Gastrocnemius medialis (tissue), 4 donors: ENCODE measurements at regions not wholly inside any gene's neighbourhood (a gene's known extent, or its start where the extent isn't known, plus 50 kb on each side); places are given as distances from the start of the nearest gene placed in this dataset.
A peak's percentile ranks its signal among the peaks of the same experiment; 100 is the strongest.

Experiments used
- ATAC-seq, 2 donors: fragments of 150-250 bp; one replicate each; pipeline ENCODE4 v1.9.1; 2016
- DNase-seq, 2 donors: peaks; one replicate each; pipeline ENCODE4 v3.0.0-alpha.2; 2019
- H3K27ac ChIP-seq, 4 donors: fragments of 200-600 bp; sonication (generic); 1 replicate in 1 of 4; 2 replicates in 3 of 4; pipeline ENCODE4 v1.5.1; 2016 to 2018; ENCODE audit warnings: mild to moderate bottlenecking in 2 of 4, moderate library complexity in 1 of 4
- H3K27me3 ChIP-seq, 3 donors: fragments of 200-600 bp; sonication (generic) in 2 of 3; 1 replicate in 1 of 3; 2 replicates in 2 of 3; pipeline versions ENCODE4 v1.5.1 to v1.6.0; 2016 to 2019; ENCODE audit warnings: mild to moderate bottlenecking in 1 of 3, moderate library complexity in 1 of 3
- H3K36me3 ChIP-seq, 2 donors: fragments of 200-600 bp; sonication (generic) in 1 of 2; one replicate each; pipeline ENCODE4 v1.5.1; 2017 to 2018
- H3K4me1 ChIP-seq, 2 donors: fragments of 200-600 bp; sonication (generic) in 1 of 2; one replicate each; pipeline ENCODE4 v1.5.1; 2016 to 2017; ENCODE audit warnings: mild to moderate bottlenecking in 2 of 2
- H3K4me3 ChIP-seq, 4 donors: fragments of 200-600 bp; sonication (generic) in 3 of 4; 1 replicate in 1 of 4; 2 replicates in 3 of 4; pipeline ENCODE4 v1.5.1; 2016 to 2019; ENCODE audit warnings: mild to moderate bottlenecking in 2 of 4
- H3K9me3 ChIP-seq, 3 donors: fragments of 200-600 bp; sonication (generic) in 2 of 3; 1 replicate in 1 of 3; 2 replicates in 2 of 3; pipeline ENCODE4 v1.5.1; 2016 to 2019
- CTCF ChIP-seq, 5 experiments: fragments of 450-650 bp in 3 of 5; fragments of 200-600 bp in 2 of 5; sonication (generic) in 2 of 5; IDR thresholded peaks in 4 of 5; conservative IDR thresholded peaks in 1 of 5; 1 replicate in 4 of 5; 2 replicates in 1 of 5; pipeline ENCODE4 v1.5.1; 2016 to 2019; ENCODE audit warnings: antibody characterized with exemption in 5 of 5, mild to moderate bottlenecking in 3 of 5, moderate library complexity in 3 of 5
- POLR2A ChIP-seq, 2 donors: fragments of 450-650 bp; IDR thresholded peaks; one replicate each; pipeline ENCODE4 v1.6.1; 2017; ENCODE audit warnings: antibody characterized with exemption in 2 of 2, mild to moderate bottlenecking in 2 of 2, moderate library complexity in 2 of 2
- in situ Hi-C, 4 donors: fragments of 200-750 bp; cut with MboI; loops; one replicate each; pipeline versions ENCODE4 v1.15.0 to v1.8.0; 2017; ENCODE audit warnings: low sequenced_read_pairs in 4 of 4
- intact Hi-C: fragments of 100-400 bp; cut with DNase I; formaldehyde crosslinking; loops from one replicate; pipeline ENCODE4 v1.15.1; 2023; ENCODE audit warnings: low total_unique reads

- Histone ChIP-seq H3K9me3 (no peaks in the 10 kb centered on the region), H3K27ac (no peak overlapping the region), H3K4me3 (no peak overlapping the region), H3K36me3 (no peaks in the 10 kb centered on the region), H3K27me3 (no peaks in the 10 kb centered on the region), H3K4me1 (no peaks in the 10 kb centered on the region)
- no peak for ATAC-seq
- peak in 1 of 2 donors; percentile 0 for DNase-seq
- in situ Hi-C loops (no loop called here), intact Hi-C loops (no loop called here)
- TF ChIP-seq CTCF (IDR thresholded peaks at IDR 0.05 in 4 of 5, conservative IDR thresholded peaks at IDR 0.05 in 1 of 5) = no peak
- TF ChIP-seq POLR2A (IDR thresholded peaks at IDR 0.05) = no peak
Measured at GRCh38 chr5:1729641-1730486, 69.8 kb downstream of the MRPL36 start.

- H3K27me3 ChIP-seq = no peaks in the 10 kb centered on the region
- in situ Hi-C loops (no loop called here), intact Hi-C loops (no loop called here)
- H3K9me3 ChIP-seq = no peaks in the 10 kb centered on the region
- H3K4me1 ChIP-seq = no peaks in the 10 kb centered on the region
- H3K27ac ChIP-seq = no peak overlapping the region
- DNase-seq = no peak
- no peaks in the 10 kb centered on the region for H3K36me3 ChIP-seq
- no peak for TF ChIP-seq CTCF (IDR thresholded peaks at IDR 0.05 in 4 of 5, conservative IDR thresholded peaks at IDR 0.05 in 1 of 5)
- TF ChIP-seq POLR2A (IDR thresholded peaks at IDR 0.05) = no peak
- ATAC-seq = no peak
- H3K4me3 ChIP-seq = no peak overlapping the region
Measured at GRCh38 chr5:1728846-1729245, 70.8 kb downstream of the MRPL36 start.

- Histone ChIP-seq H3K36me3 (no peaks in the 10 kb centered on the region), H3K27me3 (no peaks in the 10 kb centered on the region), H3K4me1 (no peaks in the 10 kb centered on the region), H3K9me3 (no peaks in the 10 kb centered on the region), H3K4me3 (no peak overlapping the region), H3K27ac (no peak overlapping the region)
- DNase-seq = peak in 1 of 2 donors; percentile 4
- in situ Hi-C loops = no loop called here
- TF ChIP-seq POLR2A (IDR thresholded peaks at IDR 0.05) (no peak), CTCF (IDR thresholded peaks at IDR 0.05 in 4 of 5, conservative IDR thresholded peaks at IDR 0.05 in 1 of 5) (no peak)
- intact Hi-C loops = no loop called here
- no peak for ATAC-seq
Measured at GRCh38 chr5:1727571-1727970, 72.1 kb downstream of the MRPL36 start.

GRCh38 chr5:1726956-1727355 is 72.7 kb downstream of the MRPL36 start:
- no peak for TF ChIP-seq CTCF (IDR thresholded peaks at IDR 0.05 in 4 of 5, conservative IDR thresholded peaks at IDR 0.05 in 1 of 5)
- DNase-seq = no peak
- Histone ChIP-seq H3K27ac (no peak overlapping the region), H3K4me3 (no peak overlapping the region), H3K36me3 (no peaks in the 10 kb centered on the region), H3K4me1 (no peaks in the 10 kb centered on the region), H3K9me3 (no peaks in the 10 kb centered on the region), H3K27me3 (no peaks in the 10 kb centered on the region)
- intact Hi-C loops = no loop called here
- no peak for ATAC-seq
- in situ Hi-C loops = no loop called here

- H3K36me3 ChIP-seq = no peaks in the 10 kb centered on the region
- no peak overlapping the region for H3K27ac ChIP-seq
- in situ Hi-C loops (no loop called here), intact Hi-C loops (no loop called here)
- H3K4me3 ChIP-seq = no peak overlapping the region
- no peak for TF ChIP-seq CTCF (IDR thresholded peaks at IDR 0.05 in 4 of 5, conservative IDR thresholded peaks at IDR 0.05 in 1 of 5)
- TF ChIP-seq POLR2A (IDR thresholded peaks at IDR 0.05) = no peak
- H3K4me1 ChIP-seq = no peaks in the 10 kb centered on the region
- no peaks in the 10 kb centered on the region for H3K27me3 ChIP-seq
- no peak for DNase-seq
- H3K9me3 ChIP-seq = no peaks in the 10 kb centered on the region
- ATAC-seq = no peak
Measured at GRCh38 chr5:1726469-1726865, 73.2 kb downstream of the MRPL36 start.
